GM12872 (cell line): ENCODE measurements at regions not wholly inside any gene's neighbourhood (a gene's known extent, or its start where the extent isn't known, plus 50 kb on each side); places are given as distances from the start of the nearest gene placed in this dataset.

Experiments
- TF ChIP-seq, protein P1 (sequence below): IDR thresholded peaks from 3 replicates; pipeline ENCODE4 v1.5.1; 2011; ENCODE audit warnings: low read depth, mild to moderate bottlenecking, low read length, moderate library complexity; ENCODE audit not compliant: insufficient read depth

- TF ChIP-seq, protein P1, sequence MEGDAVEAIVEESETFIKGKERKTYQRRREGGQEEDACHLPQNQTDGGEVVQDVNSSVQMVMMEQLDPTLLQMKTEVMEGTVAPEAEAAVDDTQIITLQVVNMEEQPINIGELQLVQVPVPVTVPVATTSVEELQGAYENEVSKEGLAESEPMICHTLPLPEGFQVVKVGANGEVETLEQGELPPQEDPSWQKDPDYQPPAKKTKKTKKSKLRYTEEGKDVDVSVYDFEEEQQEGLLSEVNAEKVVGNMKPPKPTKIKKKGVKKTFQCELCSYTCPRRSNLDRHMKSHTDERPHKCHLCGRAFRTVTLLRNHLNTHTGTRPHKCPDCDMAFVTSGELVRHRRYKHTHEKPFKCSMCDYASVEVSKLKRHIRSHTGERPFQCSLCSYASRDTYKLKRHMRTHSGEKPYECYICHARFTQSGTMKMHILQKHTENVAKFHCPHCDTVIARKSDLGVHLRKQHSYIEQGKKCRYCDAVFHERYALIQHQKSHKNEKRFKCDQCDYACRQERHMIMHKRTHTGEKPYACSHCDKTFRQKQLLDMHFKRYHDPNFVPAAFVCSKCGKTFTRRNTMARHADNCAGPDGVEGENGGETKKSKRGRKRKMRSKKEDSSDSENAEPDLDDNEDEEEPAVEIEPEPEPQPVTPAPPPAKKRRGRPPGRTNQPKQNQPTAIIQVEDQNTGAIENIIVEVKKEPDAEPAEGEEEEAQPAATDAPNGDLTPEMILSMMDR: no peak
These were observed 67.3 kb upstream of the RALY start for GRCh38 chr20:33926425-33926824.

- TF ChIP-seq, protein P1: no peak
These were observed 66.0 kb upstream of the RALY start for GRCh38 chr20:33927724-33928123.

DNA sequence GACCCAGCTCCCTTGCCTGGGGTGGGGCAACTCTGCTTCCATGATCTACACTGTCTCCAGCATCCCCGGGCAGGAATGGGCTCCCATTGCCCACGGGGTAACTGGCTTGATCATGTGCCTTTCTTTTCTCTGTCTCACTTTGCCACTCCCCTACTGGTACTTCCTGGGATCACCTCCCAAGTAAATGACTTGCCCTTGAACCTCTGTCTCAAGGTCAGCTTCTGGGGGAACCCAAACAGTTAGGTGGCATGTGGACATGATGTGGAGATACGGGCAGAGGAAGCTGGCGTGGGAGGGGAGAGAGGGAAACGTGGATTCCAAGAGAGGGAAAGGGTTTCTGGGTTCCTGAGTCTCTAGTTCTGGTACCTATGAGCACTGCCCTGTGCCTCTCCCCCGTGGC, 63.8 kb upstream of the RALY start:
- TF ChIP-seq, protein P1: no peak

DNA sequence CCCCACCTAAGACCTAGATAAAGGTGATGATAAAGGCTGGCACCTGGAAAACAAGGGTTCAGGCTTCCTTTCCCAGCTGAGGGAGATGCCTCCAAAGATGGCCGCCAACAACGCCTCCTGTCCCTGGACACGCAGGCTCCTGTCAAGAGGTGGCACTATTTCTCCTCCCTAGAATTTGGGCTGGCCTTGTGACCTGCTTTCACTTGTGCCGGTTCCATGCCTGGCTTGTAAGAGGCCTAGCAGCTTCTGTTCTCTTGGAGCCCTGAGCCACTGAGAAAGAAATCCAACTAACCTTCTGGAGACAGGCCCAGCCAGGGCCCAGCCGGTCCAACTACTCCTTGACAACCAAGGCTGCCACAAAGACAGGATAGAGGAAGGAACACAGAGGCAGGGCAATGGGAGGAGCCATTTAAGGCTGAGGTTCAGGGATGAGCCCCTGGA, 60.2 kb upstream of the RALY start:
- TF ChIP-seq, protein P1: peak; percentile 53

DNA sequence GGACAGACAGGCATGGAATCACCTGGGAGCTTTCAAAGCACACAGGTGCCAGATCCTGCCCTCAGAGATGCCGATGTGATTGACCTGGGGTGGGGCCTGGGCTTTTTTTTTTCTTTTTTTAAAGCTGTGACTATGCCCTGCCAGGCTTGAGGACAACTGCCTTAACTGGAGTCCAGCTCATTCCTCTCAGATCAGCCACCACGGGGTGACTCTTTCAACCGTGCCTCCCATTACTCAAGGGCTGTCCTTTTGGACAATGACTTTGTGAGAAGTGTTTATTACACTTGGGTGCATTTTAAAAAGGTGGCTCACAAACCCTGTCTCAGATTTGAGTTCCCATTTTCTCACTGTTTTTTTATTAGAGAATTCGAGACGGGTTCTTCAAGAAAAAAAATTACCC, 57.1 kb upstream of the RALY start:
- TF ChIP-seq, protein P1: no peak

DNA sequence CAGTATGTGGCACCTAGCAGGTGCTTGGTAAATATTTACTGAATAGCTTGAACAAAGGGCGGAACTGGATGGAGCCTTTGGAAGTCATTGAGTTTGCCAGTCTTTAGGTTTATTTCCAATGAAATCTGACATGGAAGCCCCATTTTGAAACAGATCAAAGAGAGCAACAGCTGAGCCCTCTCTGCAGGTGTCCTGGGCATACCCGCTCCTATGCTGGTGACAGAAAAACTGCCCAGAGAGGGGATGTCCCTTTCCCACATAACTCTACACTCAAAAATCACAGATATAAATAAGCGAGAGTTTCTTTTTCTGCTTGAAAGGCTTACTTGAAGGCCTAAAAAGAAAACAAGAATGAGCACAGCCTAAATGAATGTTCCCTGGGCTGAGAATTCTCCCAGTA, 53.0 kb upstream of the RALY start:
- TF ChIP-seq, protein P1: no peak
